Ovary (tissue), 7 donors: ENCODE measurements at regions not wholly inside any gene's neighbourhood (a gene's known extent, or its start where the extent isn't known, plus 50 kb on each side); places are given as distances from the start of the nearest gene placed in this dataset.

Experiments
- DNase-seq, 5 donors: peaks; one replicate each; pipeline ENCODE4 v3.0.0-alpha.2; 2019 to 2020
- H3K27ac ChIP-seq, 2 donors: fragments of 200-600 bp; one replicate each; pipeline versions ENCODE4 v1.5.1 to v1.8.0; 2019 to 2022
- H3K27me3 ChIP-seq: fragments of 200-600 bp; one replicate; pipeline ENCODE4 v1.8.0; 2022
- H3K36me3 ChIP-seq: fragments of 200-600 bp; sonication (generic); one replicate; pipeline ENCODE4 v1.5.1; 2019
- H3K4me1 ChIP-seq: one replicate; pipeline ENCODE4 v1.8.1; 2013; ENCODE audit warnings: mild to moderate bottlenecking, moderate library complexity; ENCODE audit not compliant: insufficient read depth
- H3K4me3 ChIP-seq: fragments of 200-600 bp; sonication (generic); one replicate; pipeline ENCODE4 v1.5.1; 2017
- H3K9me3 ChIP-seq, 2 donors: fragments of 200-600 bp in 1 of 2; sonication (generic) in 1 of 2; one replicate each; pipeline versions ENCODE4 v1.5.1 to v1.8.1; 2013 to 2019; ENCODE audit warnings: mild to moderate bottlenecking in 1 of 2, moderate library complexity in 1 of 2
- EP300 ChIP-seq: sonication (generic); formaldehyde crosslinking; IDR thresholded peaks from one replicate; pipeline ENCODE4 v1.6.1; 2017; ENCODE audit warnings: antibody characterized with exemption
- POLR2A ChIP-seq: fragments of 450-650 bp; IDR thresholded peaks from one replicate; pipeline ENCODE4 v1.6.1; 2017; ENCODE audit warnings: antibody characterized with exemption, mild to moderate bottlenecking, moderate library complexity
- WGBS, 3 donors: extraction: QIAGEN DNeasy Blood & Tissue Kit in 1 of 3; methylation state at CpG; one replicate each; pipeline versions ENCODE4 v1.1.5 to v1.1.7; 2013 to 2017; 5-methylcytosine and 5-hydroxymethylcytosine counted together
- intact Hi-C, 4 donors: fragments of 100-400 bp; cut with DNase I; formaldehyde crosslinking; loops; one replicate each; pipeline versions ENCODE4 v1.11.0 to v1.15.1; 2022 to 2023
- TF ChIP-seq, protein P1 (sequence below), 3 donors: fragments of 450-650 bp in 2 of 3; fragments of 200-600 bp in 1 of 3; IDR thresholded peaks; one replicate each; pipeline versions ENCODE4 v1.5.1 to v1.8.0; 2016 to 2022; ENCODE audit warnings: antibody characterized with exemption in 3 of 3, mild to moderate bottlenecking in 1 of 3
- donor health status: DM: no; HTN: no; CAD: no; lungs with moderate emphysema.
- donor health status: DM: no; HTN: no; CAD: no.
- donor health status: Bipolar disorder and iron deficiency.
- donor health status: DM: no; HTN: no; CAD: no.
- donor health status: DM: yes; HTN: yes; CAD: no.

- Histone ChIP-seq H3K9me3 (no peaks in the 10 kb centered on the region), H3K27ac (no peak overlapping the region), H3K36me3 (no peaks in the 10 kb centered on the region), H3K4me3 (no peak overlapping the region), H3K4me1 (no peaks in the 10 kb centered on the region), H3K27me3 (no peaks in the 10 kb centered on the region)
- intact Hi-C loops, result loop anchor here in 3 of 4 donors (10.0 kb wide), 2 partner anchors 462 to 612 kb away; no protein-coding TSS in a partner anchor
- DNase-seq, result no peak
- 84 to 95% (median 90%) methylated on average over 2 of the region's 2 CpGs for WGBS, 3 donors
- TF ChIP-seq POLR2A, result no peak
- TF ChIP-seq EP300, result no peak
- TF ChIP-seq, protein P1, sequence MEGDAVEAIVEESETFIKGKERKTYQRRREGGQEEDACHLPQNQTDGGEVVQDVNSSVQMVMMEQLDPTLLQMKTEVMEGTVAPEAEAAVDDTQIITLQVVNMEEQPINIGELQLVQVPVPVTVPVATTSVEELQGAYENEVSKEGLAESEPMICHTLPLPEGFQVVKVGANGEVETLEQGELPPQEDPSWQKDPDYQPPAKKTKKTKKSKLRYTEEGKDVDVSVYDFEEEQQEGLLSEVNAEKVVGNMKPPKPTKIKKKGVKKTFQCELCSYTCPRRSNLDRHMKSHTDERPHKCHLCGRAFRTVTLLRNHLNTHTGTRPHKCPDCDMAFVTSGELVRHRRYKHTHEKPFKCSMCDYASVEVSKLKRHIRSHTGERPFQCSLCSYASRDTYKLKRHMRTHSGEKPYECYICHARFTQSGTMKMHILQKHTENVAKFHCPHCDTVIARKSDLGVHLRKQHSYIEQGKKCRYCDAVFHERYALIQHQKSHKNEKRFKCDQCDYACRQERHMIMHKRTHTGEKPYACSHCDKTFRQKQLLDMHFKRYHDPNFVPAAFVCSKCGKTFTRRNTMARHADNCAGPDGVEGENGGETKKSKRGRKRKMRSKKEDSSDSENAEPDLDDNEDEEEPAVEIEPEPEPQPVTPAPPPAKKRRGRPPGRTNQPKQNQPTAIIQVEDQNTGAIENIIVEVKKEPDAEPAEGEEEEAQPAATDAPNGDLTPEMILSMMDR (IDR thresholded peaks at IDR 0.05), result no peak
Observed at GRCh38 chr2:235132651-235133050, 180.8 kb downstream of the SH3BP4 start.

DNA sequence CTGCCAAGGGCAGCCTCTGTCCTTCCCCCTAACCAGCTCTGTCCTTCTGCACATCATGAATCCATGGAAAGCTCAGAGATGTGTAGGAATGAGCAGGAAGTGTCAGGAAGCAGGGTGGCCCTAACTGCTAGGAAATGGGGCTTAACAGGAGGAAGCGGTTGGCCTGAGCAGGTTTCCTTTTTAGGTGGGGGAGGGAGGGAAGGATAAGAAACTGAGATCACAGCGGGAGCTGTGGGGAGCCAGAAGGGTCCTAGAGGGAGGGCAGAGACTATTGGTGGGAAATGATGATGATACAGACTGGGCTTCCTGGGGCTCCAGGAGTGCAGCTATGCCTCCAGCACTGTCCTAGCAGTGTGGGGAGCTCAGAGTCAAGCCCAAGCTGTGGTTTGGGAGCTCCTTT is 182.0 kb downstream of the SH3BP4 start:
- intact Hi-C loops, result loop anchor here in 3 of 4 donors (10.0 kb wide), 2 partner anchors 461 to 611 kb away; no protein-coding TSS in a partner anchor
- 68 to 84% (median 73%) methylated on average over 2 of the region's 2 CpGs for WGBS, 3 donors

DNA sequence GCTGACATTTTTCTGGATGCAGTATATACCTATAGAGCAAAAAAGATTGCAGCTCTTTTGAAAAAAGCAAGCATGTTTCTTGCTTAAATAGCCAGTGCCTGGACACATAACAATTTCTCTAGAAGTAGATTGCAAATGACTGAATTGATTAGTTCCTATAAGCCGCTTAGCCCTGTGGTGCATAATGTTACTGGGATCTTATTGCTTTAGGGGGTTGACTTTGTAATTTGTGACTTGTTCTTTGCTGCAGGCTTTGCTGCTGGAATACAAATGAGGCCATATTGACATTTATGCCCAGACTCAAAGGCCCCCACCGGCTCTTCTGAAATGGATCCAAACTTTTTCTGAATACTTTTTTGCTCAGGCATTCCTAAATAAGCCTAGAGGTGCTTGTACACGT is 182.6 kb downstream of the SH3BP4 start:
- H3K36me3 ChIP-seq, result no peaks in the 10 kb centered on the region
- no peaks in the 10 kb centered on the region for H3K27me3 ChIP-seq
- TF ChIP-seq, protein P1 (IDR thresholded peaks at IDR 0.05), result no peak
- TF ChIP-seq EP300 (no peak), POLR2A (no peak)
- no peak overlapping the region for H3K4me3 ChIP-seq
- no peak for DNase-seq
- no peaks in the 10 kb centered on the region for H3K9me3 ChIP-seq
- WGBS, 3 donors, result 79 to 87% (median 83%) methylated on average over 3 of the region's 3 CpGs
- no peaks in the 10 kb centered on the region for H3K4me1 ChIP-seq
- no peak overlapping the region for H3K27ac ChIP-seq
- intact Hi-C loops, result loop anchor here in 3 of 4 donors (10.0 kb wide), 2 partner anchors 460 to 610 kb away; no protein-coding TSS in a partner anchor

More for the DNA sequence above, 182.0 kb downstream of the SH3BP4 start:
- TF ChIP-seq POLR2A, result no peak
- no peak for TF ChIP-seq EP300
- TF ChIP-seq, protein P1 (IDR thresholded peaks at IDR 0.05), result no peak
- no peak for DNase-seq
- Histone ChIP-seq H3K27me3 (no peaks in the 10 kb centered on the region), H3K9me3 (no peaks in the 10 kb centered on the region), H3K27ac (no peak overlapping the region), H3K36me3 (no peaks in the 10 kb centered on the region), H3K4me3 (no peak overlapping the region), H3K4me1 (no peaks in the 10 kb centered on the region)

- no peak for TF ChIP-seq POLR2A
- TF ChIP-seq, protein P1 (IDR thresholded peaks at IDR 0.05), result no peak
- no peak for TF ChIP-seq EP300
- WGBS, 3 donors, result 89 to 92% (median 89%) methylated on average over 4 of the region's 4 CpGs
- H3K27me3 ChIP-seq, result no peaks in the 10 kb centered on the region
- no peak overlapping the region for H3K27ac ChIP-seq
- DNase-seq, result no peak
- H3K4me3 ChIP-seq, result no peak overlapping the region
- H3K9me3 ChIP-seq, result no peaks in the 10 kb centered on the region
- H3K4me1 ChIP-seq, result no peaks in the 10 kb centered on the region
- no peaks in the 10 kb centered on the region for H3K36me3 ChIP-seq
- intact Hi-C loops, result loop anchor here (5.0 to 10.0 kb wide), 4 partner anchors 457 to 612 kb away; no protein-coding TSS in a partner anchor
Observed at GRCh38 chr2:235135195-235135965, 183.6 kb downstream of the SH3BP4 start.
